HepG2 (cell line): ENCODE measurements at regions not wholly inside any gene's neighbourhood (a gene's known extent, or its start where the extent isn't known, plus 50 kb on each side); places are given as distances from the start of the nearest gene placed in this dataset.

Source experiments
- ATAC-seq: fragments of 200-7000 bp; cut with Tn5 transposase; 3 replicates; pipeline ENCODE4 v1.9.1; 2020; ENCODE audit warnings: mild to moderate bottlenecking, moderate library complexity
- BruUV-seq: library from RNA; stranded (reverse); fragments of 400-500 nt; replicated peaks from 2 replicates; lab custom pipeline; 2021; lab: Mats Ljungman, UMichigan
- CTCF ChIA-PET: fragments of 300-600 bp; formaldehyde crosslinking; extraction: SDS; loops from one replicate; lab custom pipeline; 2021; ENCODE audit warnings: low total read pairs, inconsistent platforms, low intra/inter-chr PET ratio; lab: Yijun Ruan, JAX
- POLR2A ChIA-PET: fragments of 350-600 bp; sonication (Branson Sonifier 250); formaldehyde crosslinking; loops from one replicate; lab custom pipeline; 2020; ENCODE audit warnings: antibody characterized with exemption, inconsistent platforms; lab: Yijun Ruan, JAX
- DNase-seq: peaks from one replicate; pipeline ENCODE4 v3.0.0-alpha.2; 2015; ENCODE audit warnings: low spot score
- FAIRE-seq: peaks from 3 replicates; lab custom pipeline; 2011; peaks lifted over from hg19 to GRCh38; lab: Jason Lieb, UNC
- H2AFZ ChIP-seq: one replicate; pipeline ENCODE4 v1.6.1; 2011; ENCODE audit warnings: low read length, inconsistent platforms
- H3K27ac ChIP-seq: fragments of 300-600 bp; 3 replicates; pipeline ENCODE4 v1.8.0; 2011; ENCODE audit warnings: mixed run types, mild to moderate bottlenecking, mixed read lengths, low read length, inconsistent platforms; ENCODE audit not compliant: insufficient read depth; ENCODE audit errors: extremely low read length
- H3K27me3 ChIP-seq, 2 experiments: fragments of 200-600 bp in 1 of 2; 2 replicates in 1 of 2; 3 replicates in 1 of 2; pipeline versions ENCODE4 v1.6.0 to v1.8.0; 2011; ENCODE audit warnings: low read length in 2 of 2, mild to moderate bottlenecking in 2 of 2, moderate library complexity in 2 of 2, inconsistent platforms in 1 of 2; ENCODE audit not compliant: insufficient read depth in 2 of 2, control insufficient read depth in 1 of 2
- H3K36me3 ChIP-seq, 2 experiments: fragments of 200-600 bp in 1 of 2; replicated peaks in 1 of 2; 2 replicates in 1 of 2; 3 replicates in 1 of 2; pipeline versions ENCODE4 v1.5.1 to v1.8.0; 2011; ENCODE audit warnings: low read length in 2 of 2, inconsistent platforms in 1 of 2; ENCODE audit not compliant: insufficient read depth in 2 of 2, control insufficient read depth in 1 of 2
- H3K4me1 ChIP-seq: 2 replicates; pipeline ENCODE4 v1.5.1; 2012; ENCODE audit warnings: low read length, inconsistent platforms; ENCODE audit not compliant: insufficient read depth
- H3K4me2 ChIP-seq: 2 replicates; pipeline ENCODE4 v1.6.0; 2011; ENCODE audit warnings: low read depth, low read length, inconsistent platforms
- H3K4me3 ChIP-seq, 3 experiments: fragments of 200-600 bp in 1 of 3; sonication (generic), shearing (Covaris generic) in 1 of 3; replicated peaks in 1 of 3; 2 replicates each; pipeline ENCODE4 v1.5.1; 2011 to 2016; ENCODE audit warnings: low read length in 3 of 3, inconsistent platforms in 2 of 3, low read depth in 2 of 3, mild to moderate bottlenecking in 2 of 3, control low read depth in 1 of 3, mixed read lengths in 1 of 3; ENCODE audit not compliant: insufficient read depth in 1 of 3
- H3K79me2 ChIP-seq: one replicate; pipeline ENCODE4 v1.6.1; 2011; ENCODE audit warnings: low read length, inconsistent platforms; ENCODE audit not compliant: insufficient read depth
- H3K9ac ChIP-seq: 2 replicates; pipeline ENCODE4 v1.6.0; 2011; ENCODE audit warnings: mild to moderate bottlenecking, low read depth, low read length, inconsistent platforms; ENCODE audit not compliant: insufficient read depth
- H3K9me3 ChIP-seq: 2 replicates; pipeline ENCODE4 v1.5.1; 2012; ENCODE audit warnings: mild to moderate bottlenecking, low read length
- H4K20me1 ChIP-seq: 2 replicates; pipeline ENCODE4 v1.6.0; 2011; ENCODE audit warnings: inconsistent platforms, mild to moderate bottlenecking, low read length, moderate library complexity; ENCODE audit not compliant: insufficient read depth
- SETDB1 ChIP-seq: sonication (generic); formaldehyde crosslinking; IDR thresholded peaks from 2 replicates; pipeline ENCODE4 v1.5.1; 2020; ENCODE audit warnings: missing genetic modification reagents, mild to moderate bottlenecking, borderline replicate concordance
- ZBTB20 ChIP-seq: sonication (generic); formaldehyde crosslinking; IDR thresholded peaks from 2 replicates; pipeline ENCODE4 v1.8.1; 2023; ENCODE audit warnings: missing genetic modification reagents, low read depth, mild to moderate bottlenecking, borderline replicate concordance
- ZFP36L2 ChIP-seq: sonication (generic); formaldehyde crosslinking; IDR thresholded peaks from 2 replicates; pipeline ENCODE4 v1.4.0; 2020; ENCODE audit warnings: missing genetic modification reagents
- ZNF234 ChIP-seq: sonication (generic); formaldehyde crosslinking; conservative IDR thresholded peaks from 2 replicates; pipeline ENCODE4 v1.5.1; 2020; ENCODE audit warnings: mild to moderate bottlenecking, missing genetic modification reagents
- ZNF563 ChIP-seq: sonication (generic); formaldehyde crosslinking; IDR thresholded peaks from 2 replicates; pipeline ENCODE4 v1.8.0; 2022; ENCODE audit warnings: mild to moderate bottlenecking, moderate library complexity, missing genetic modification reagents
- ZNF891 ChIP-seq: sonication (generic); formaldehyde crosslinking; IDR thresholded peaks from 2 replicates; pipeline ENCODE4 v1.5.0; 2020; ENCODE audit warnings: mild to moderate bottlenecking, missing genetic modification reagents
- ZUFSP ChIP-seq: sonication (generic); formaldehyde crosslinking; IDR thresholded peaks from 2 replicates; pipeline ENCODE4 v1.9.0; 2021; ENCODE audit warnings: missing genetic modification reagents, mild to moderate bottlenecking, borderline replicate concordance
- WGBS: methylation state at CpG from one replicate; pipeline ENCODE4 v1.1.6; 2017; ENCODE audit warnings: low lambda C conversion rate; 5-methylcytosine and 5-hydroxymethylcytosine counted together
- in situ Hi-C: cut with HindIII; loops from 2 replicates; pipeline ENCODE4 v1.10.0; 2017; ENCODE audit warnings: low pct_unique_long_range_greater_than_20kb; ENCODE audit not compliant: extremely low pct_ligation_motif_present
- intact Hi-C: fragments of 100-400 bp; cut with micrococcal nuclease; formaldehyde crosslinking; loops from one replicate; pipeline ENCODE4 v1.10.0; 2022; ENCODE audit not compliant: unreplicated experiment
- TF ChIP-seq, protein P1 (sequence below), 2 experiments: sonication (generic) in 1 of 2; formaldehyde crosslinking in 1 of 2; IDR thresholded peaks; 2 replicates each; pipeline versions ENCODE4 v1.4.0 to v1.6.1; 2016 to 2020; ENCODE audit warnings: borderline replicate concordance in 1 of 2, low read depth in 1 of 2, mild to moderate bottlenecking in 1 of 2, missing genetic modification reagents in 1 of 2
- TF ChIP-seq, protein P2 (sequence below): sonication (generic); formaldehyde crosslinking; IDR thresholded peaks from 2 replicates; pipeline ENCODE4 v1.4.0; 2020; ENCODE audit warnings: missing genetic modification reagents
- TF ChIP-seq, protein P3 (sequence below), 2 experiments: sonication (generic) in 1 of 2; formaldehyde crosslinking in 1 of 2; IDR thresholded peaks; 2 replicates each; pipeline versions ENCODE4 v1.4.0 to v1.6.1; 2018 to 2020; ENCODE audit warnings: missing genetic modification reagents in 2 of 2, borderline replicate concordance in 1 of 2, low read depth in 1 of 2, mild to moderate bottlenecking in 1 of 2, missing biosample characterization in 1 of 2

DNA sequence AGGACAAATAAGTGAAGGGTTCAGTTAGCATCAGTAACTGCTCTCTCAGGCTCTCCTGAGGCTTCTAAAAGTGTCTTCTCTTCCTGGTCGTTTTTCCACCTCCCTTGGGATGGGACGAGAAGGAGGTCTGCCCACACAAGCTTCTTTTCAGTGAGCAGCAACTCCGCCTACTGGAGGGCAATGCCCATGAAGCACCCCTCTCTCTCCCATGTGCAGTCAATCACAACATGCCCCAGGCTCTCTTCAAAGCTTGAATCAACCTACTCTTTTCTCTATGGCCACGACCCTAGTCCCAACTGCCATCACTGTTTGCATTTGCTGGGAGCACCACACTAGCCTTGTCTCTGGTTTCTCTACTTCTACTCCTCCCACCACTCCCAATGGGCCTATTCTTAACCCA lies 135.6 kb downstream of the RPS24 start:
- Histone ChIP-seq H3K4me3 (no peak overlapping the region), H3K27me3 (peaks cover 0 to 16% of the 10 kb centered on the region in 2 experiments; a peak in 1 of 5 replicates), H3K79me2 (no peaks in the 10 kb centered on the region), H3K9me3 (no peaks in the 10 kb centered on the region), H3K27ac (no peak overlapping the region), H3K4me1 (no peaks in the 10 kb centered on the region), H2AFZ (no peak overlapping the region), H3K9ac (no peak overlapping the region), H3K36me3 (no peaks in the 10 kb centered on the region), H3K4me2 (no peak overlapping the region), H4K20me1 (no peaks in the 10 kb centered on the region)
- BruUV-seq: no TSS peak
- intact Hi-C loops: no loop called here
- ATAC-seq: no peak
- in situ Hi-C loops: loop anchor here (5.0 kb wide), 1 partner anchor 122 kb away; no protein-coding TSS in a partner anchor
- no peak for FAIRE-seq
- DNase-seq: no peak
- ChIA-PET POLR2A (no interaction called here), CTCF (no interaction called here)
- WGBS: 14% methylated on average over 4 of the region's 4 CpGs
- TF ChIP-seq, protein P1, sequence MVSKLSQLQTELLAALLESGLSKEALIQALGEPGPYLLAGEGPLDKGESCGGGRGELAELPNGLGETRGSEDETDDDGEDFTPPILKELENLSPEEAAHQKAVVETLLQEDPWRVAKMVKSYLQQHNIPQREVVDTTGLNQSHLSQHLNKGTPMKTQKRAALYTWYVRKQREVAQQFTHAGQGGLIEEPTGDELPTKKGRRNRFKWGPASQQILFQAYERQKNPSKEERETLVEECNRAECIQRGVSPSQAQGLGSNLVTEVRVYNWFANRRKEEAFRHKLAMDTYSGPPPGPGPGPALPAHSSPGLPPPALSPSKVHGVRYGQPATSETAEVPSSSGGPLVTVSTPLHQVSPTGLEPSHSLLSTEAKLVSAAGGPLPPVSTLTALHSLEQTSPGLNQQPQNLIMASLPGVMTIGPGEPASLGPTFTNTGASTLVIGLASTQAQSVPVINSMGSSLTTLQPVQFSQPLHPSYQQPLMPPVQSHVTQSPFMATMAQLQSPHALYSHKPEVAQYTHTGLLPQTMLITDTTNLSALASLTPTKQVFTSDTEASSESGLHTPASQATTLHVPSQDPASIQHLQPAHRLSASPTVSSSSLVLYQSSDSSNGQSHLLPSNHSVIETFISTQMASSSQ (IDR thresholded peaks at IDR 0.05; ENCODE audit: low read depth): no peak
- TF ChIP-seq, protein P1 (CRISPR knock-in tag; IDR thresholded peaks at IDR 0.05; ENCODE audit: borderline replicate concordance): no peak
- TF ChIP-seq ZFP36L2 (CRISPR knock-in tag) (no peak), ZNF891 (CRISPR knock-in tag) (no peak), ZBTB20 (CRISPR knock-in tag) (no peak), SETDB1 (CRISPR knock-in tag) (no peak), ZNF563 (CRISPR knock-in tag) (no peak), ZNF234 (CRISPR knock-in tag) (no peak), ZUFSP (CRISPR knock-in tag) (no peak)
- TF ChIP-seq, protein P2, sequence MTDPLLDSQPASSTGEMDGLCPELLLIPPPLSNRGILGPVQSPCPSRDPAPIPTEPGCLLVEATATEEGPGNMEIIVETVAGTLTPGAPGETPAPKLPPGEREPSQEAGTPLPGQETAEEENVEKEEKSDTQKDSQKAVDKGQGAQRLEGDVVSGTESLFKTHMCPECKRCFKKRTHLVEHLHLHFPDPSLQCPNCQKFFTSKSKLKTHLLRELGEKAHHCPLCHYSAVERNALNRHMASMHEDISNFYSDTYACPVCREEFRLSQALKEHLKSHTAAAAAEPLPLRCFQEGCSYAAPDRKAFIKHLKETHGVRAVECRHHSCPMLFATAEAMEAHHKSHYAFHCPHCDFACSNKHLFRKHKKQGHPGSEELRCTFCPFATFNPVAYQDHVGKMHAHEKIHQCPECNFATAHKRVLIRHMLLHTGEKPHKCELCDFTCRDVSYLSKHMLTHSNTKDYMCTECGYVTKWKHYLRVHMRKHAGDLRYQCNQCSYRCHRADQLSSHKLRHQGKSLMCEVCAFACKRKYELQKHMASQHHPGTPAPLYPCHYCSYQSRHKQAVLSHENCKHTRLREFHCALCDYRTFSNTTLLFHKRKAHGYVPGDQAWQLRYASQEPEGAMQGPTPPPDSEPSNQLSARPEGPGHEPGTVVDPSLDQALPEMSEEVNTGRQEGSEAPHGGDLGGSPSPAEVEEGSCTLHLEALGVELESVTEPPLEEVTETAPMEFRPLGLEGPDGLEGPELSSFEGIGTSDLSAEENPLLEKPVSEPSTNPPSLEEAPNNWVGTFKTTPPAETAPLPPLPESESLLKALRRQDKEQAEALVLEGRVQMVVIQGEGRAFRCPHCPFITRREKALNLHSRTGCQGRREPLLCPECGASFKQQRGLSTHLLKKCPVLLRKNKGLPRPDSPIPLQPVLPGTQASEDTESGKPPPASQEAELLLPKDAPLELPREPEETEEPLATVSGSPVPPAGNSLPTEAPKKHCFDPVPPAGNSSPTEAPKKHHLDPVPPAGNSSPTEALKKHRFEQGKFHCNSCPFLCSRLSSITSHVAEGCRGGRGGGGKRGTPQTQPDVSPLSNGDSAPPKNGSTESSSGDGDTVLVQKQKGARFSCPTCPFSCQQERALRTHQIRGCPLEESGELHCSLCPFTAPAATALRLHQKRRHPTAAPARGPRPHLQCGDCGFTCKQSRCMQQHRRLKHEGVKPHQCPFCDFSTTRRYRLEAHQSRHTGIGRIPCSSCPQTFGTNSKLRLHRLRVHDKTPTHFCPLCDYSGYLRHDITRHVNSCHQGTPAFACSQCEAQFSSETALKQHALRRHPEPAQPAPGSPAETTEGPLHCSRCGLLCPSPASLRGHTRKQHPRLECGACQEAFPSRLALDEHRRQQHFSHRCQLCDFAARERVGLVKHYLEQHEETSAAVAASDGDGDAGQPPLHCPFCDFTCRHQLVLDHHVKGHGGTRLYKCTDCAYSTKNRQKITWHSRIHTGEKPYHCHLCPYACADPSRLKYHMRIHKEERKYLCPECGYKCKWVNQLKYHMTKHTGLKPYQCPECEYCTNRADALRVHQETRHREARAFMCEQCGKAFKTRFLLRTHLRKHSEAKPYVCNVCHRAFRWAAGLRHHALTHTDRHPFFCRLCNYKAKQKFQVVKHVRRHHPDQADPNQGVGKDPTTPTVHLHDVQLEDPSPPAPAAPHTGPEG: no peak
- TF ChIP-seq, protein P3, sequence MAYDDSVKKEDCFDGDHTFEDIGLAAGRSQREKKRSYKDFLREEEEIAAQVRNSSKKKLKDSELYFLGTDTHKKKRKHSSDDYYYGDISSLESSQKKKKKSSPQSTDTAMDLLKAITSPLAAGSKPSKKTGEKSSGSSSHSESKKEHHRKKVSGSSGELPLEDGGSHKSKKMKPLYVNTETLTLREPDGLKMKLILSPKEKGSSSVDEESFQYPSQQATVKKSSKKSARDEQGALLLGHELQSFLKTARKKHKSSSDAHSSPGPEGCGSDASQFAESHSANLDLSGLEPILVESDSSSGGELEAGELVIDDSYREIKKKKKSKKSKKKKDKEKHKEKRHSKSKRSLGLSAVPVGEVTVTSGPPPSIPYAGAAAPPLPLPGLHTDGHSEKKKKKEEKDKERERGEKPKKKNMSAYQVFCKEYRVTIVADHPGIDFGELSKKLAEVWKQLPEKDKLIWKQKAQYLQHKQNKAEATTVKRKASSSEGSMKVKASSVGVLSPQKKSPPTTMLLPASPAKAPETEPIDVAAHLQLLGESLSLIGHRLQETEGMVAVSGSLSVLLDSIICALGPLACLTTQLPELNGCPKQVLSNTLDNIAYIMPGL (CRISPR knock-in tag; IDR thresholded peaks at IDR 0.05; ENCODE audit: borderline replicate concordance in 1 of 2, low read depth in 1 of 2): no peak
